HepG2 (cell line): ENCODE measurements at regions not wholly inside any gene's neighbourhood (a gene's known extent, or its start where the extent isn't known, plus 50 kb on each side); places are given as distances from the start of the nearest gene placed in this dataset.

ENCODE experiments used
- ATAC-seq: fragments of 200-7000 bp; cut with Tn5 transposase; 3 replicates; pipeline ENCODE4 v1.9.1; 2020; ENCODE audit warnings: mild to moderate bottlenecking, moderate library complexity
- BruUV-seq: library from RNA; stranded (reverse); fragments of 400-500 nt; replicated peaks from 2 replicates; lab custom pipeline; 2021; lab: Mats Ljungman, UMichigan
- CTCF ChIA-PET: fragments of 300-600 bp; formaldehyde crosslinking; extraction: SDS; loops from one replicate; lab custom pipeline; 2021; ENCODE audit warnings: low total read pairs, inconsistent platforms, low intra/inter-chr PET ratio; lab: Yijun Ruan, JAX
- POLR2A ChIA-PET: fragments of 350-600 bp; sonication (Branson Sonifier 250); formaldehyde crosslinking; loops from one replicate; lab custom pipeline; 2020; ENCODE audit warnings: antibody characterized with exemption, inconsistent platforms; lab: Yijun Ruan, JAX
- DNase-seq: peaks from one replicate; pipeline ENCODE4 v3.0.0-alpha.2; 2015; ENCODE audit warnings: low spot score
- FAIRE-seq: peaks from 3 replicates; lab custom pipeline; 2011; peaks lifted over from hg19 to GRCh38; lab: Jason Lieb, UNC
- H2AFZ ChIP-seq: one replicate; pipeline ENCODE4 v1.6.1; 2011; ENCODE audit warnings: low read length, inconsistent platforms
- H3K27ac ChIP-seq: fragments of 300-600 bp; 3 replicates; pipeline ENCODE4 v1.8.0; 2011; ENCODE audit warnings: mixed run types, mild to moderate bottlenecking, mixed read lengths, low read length, inconsistent platforms; ENCODE audit not compliant: insufficient read depth; ENCODE audit errors: extremely low read length
- H3K27me3 ChIP-seq, 2 experiments: fragments of 200-600 bp in 1 of 2; 2 replicates in 1 of 2; 3 replicates in 1 of 2; pipeline versions ENCODE4 v1.6.0 to v1.8.0; 2011; ENCODE audit warnings: low read length in 2 of 2, mild to moderate bottlenecking in 2 of 2, moderate library complexity in 2 of 2, inconsistent platforms in 1 of 2; ENCODE audit not compliant: insufficient read depth in 2 of 2, control insufficient read depth in 1 of 2
- H3K36me3 ChIP-seq, 2 experiments: fragments of 200-600 bp in 1 of 2; replicated peaks in 1 of 2; 2 replicates in 1 of 2; 3 replicates in 1 of 2; pipeline versions ENCODE4 v1.5.1 to v1.8.0; 2011; ENCODE audit warnings: low read length in 2 of 2, inconsistent platforms in 1 of 2; ENCODE audit not compliant: insufficient read depth in 2 of 2, control insufficient read depth in 1 of 2
- H3K4me1 ChIP-seq: 2 replicates; pipeline ENCODE4 v1.5.1; 2012; ENCODE audit warnings: low read length, inconsistent platforms; ENCODE audit not compliant: insufficient read depth
- H3K4me2 ChIP-seq: 2 replicates; pipeline ENCODE4 v1.6.0; 2011; ENCODE audit warnings: low read depth, low read length, inconsistent platforms
- H3K4me3 ChIP-seq, 3 experiments: fragments of 200-600 bp in 1 of 3; sonication (generic), shearing (Covaris generic) in 1 of 3; replicated peaks in 1 of 3; 2 replicates each; pipeline ENCODE4 v1.5.1; 2011 to 2016; ENCODE audit warnings: low read length in 3 of 3, inconsistent platforms in 2 of 3, low read depth in 2 of 3, mild to moderate bottlenecking in 2 of 3, control low read depth in 1 of 3, mixed read lengths in 1 of 3; ENCODE audit not compliant: insufficient read depth in 1 of 3
- H3K79me2 ChIP-seq: one replicate; pipeline ENCODE4 v1.6.1; 2011; ENCODE audit warnings: low read length, inconsistent platforms; ENCODE audit not compliant: insufficient read depth
- H3K9ac ChIP-seq: 2 replicates; pipeline ENCODE4 v1.6.0; 2011; ENCODE audit warnings: mild to moderate bottlenecking, low read depth, low read length, inconsistent platforms; ENCODE audit not compliant: insufficient read depth
- H3K9me3 ChIP-seq: 2 replicates; pipeline ENCODE4 v1.5.1; 2012; ENCODE audit warnings: mild to moderate bottlenecking, low read length
- H4K20me1 ChIP-seq: 2 replicates; pipeline ENCODE4 v1.6.0; 2011; ENCODE audit warnings: inconsistent platforms, mild to moderate bottlenecking, low read length, moderate library complexity; ENCODE audit not compliant: insufficient read depth
- PAX8 ChIP-seq: sonication (generic); formaldehyde crosslinking; IDR thresholded peaks from 2 replicates; pipeline ENCODE4 v1.8.0; 2022; ENCODE audit warnings: mild to moderate bottlenecking, missing genetic modification reagents, borderline replicate concordance
- ZFP62 ChIP-seq: sonication (generic); formaldehyde crosslinking; IDR thresholded peaks from 2 replicates; pipeline ENCODE4 v1.4.0; 2020; ENCODE audit warnings: missing genetic modification reagents
- ZNF230 ChIP-seq: sonication (generic); formaldehyde crosslinking; IDR thresholded peaks from 2 replicates; pipeline ENCODE4 v1.4.0; 2020; ENCODE audit warnings: mild to moderate bottlenecking, missing genetic modification reagents
- WGBS: methylation state at CpG from one replicate; pipeline ENCODE4 v1.1.6; 2017; ENCODE audit warnings: low lambda C conversion rate; 5-methylcytosine and 5-hydroxymethylcytosine counted together
- in situ Hi-C: cut with HindIII; loops from 2 replicates; pipeline ENCODE4 v1.10.0; 2017; ENCODE audit warnings: low pct_unique_long_range_greater_than_20kb; ENCODE audit not compliant: extremely low pct_ligation_motif_present
- intact Hi-C: fragments of 100-400 bp; cut with micrococcal nuclease; formaldehyde crosslinking; loops from one replicate; pipeline ENCODE4 v1.10.0; 2022; ENCODE audit not compliant: unreplicated experiment
- TF ChIP-seq, protein P1 (sequence below): sonication (generic); formaldehyde crosslinking; conservative IDR thresholded peaks from 2 replicates; pipeline ENCODE4 v1.8.1; 2023; ENCODE audit warnings: missing genetic modification reagents
- TF ChIP-seq, protein P2 (sequence below): sonication (generic); formaldehyde crosslinking; IDR thresholded peaks from 2 replicates; pipeline ENCODE4 v1.4.0; 2020; ENCODE audit warnings: missing genetic modification reagents
- TF ChIP-seq, protein P3 (sequence below), 2 experiments: fragments of 450-650 bp in 1 of 2; sonication (generic) in 1 of 2; formaldehyde crosslinking in 1 of 2; IDR thresholded peaks; 2 replicates each; pipeline versions ENCODE4 v1.6.1 to v1.8.0; 2016 to 2022; ENCODE audit warnings: antibody characterized with exemption in 1 of 2, mild to moderate bottlenecking in 1 of 2, missing genetic modification reagents in 1 of 2

DNA sequence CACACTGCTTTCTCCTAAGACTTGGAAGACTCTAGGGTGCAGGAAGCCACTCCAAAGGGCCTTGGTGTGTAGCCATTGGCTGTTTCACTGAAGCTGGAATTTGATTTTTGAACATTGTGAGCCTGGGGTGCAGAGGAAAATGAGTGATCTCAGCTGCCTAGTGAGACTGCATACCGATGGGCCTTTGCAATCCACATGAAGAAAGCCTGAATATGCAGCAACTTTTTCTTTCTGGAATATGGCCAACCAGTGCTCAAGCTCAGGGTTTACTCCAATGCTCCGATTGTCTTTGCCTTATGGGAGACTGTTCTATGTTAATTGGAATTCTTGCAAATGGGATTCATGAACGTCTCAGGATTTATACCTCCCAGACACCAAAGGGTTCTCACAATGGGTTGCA, 242.6 kb downstream of the DOK5 start:
- Histone ChIP-seq H3K4me3 (no peak overlapping the region), H3K79me2 (no peaks in the 10 kb centered on the region), H3K27ac (no peak overlapping the region), H3K4me1 (no peaks in the 10 kb centered on the region), H3K27me3 (no peaks in the 10 kb centered on the region), H2AFZ (no peak overlapping the region), H3K9ac (no peak overlapping the region), H4K20me1 (no peaks in the 10 kb centered on the region), H3K36me3 (no peaks in the 10 kb centered on the region), H3K4me2 (no peak overlapping the region), H3K9me3 (no peaks in the 10 kb centered on the region)
- ChIA-PET POLR2A (no interaction called here), CTCF (no interaction called here)
- no TSS peak for BruUV-seq
- DNase-seq (no peak), ATAC-seq (no peak), FAIRE-seq (no peak)
- 10% methylated on average over 3 of the region's 3 CpGs for WGBS
- intact Hi-C loops: no loop called here
- TF ChIP-seq ZFP62 (no peak), ZNF230 (CRISPR knock-in tag) (no peak), PAX8 (CRISPR knock-in tag) (no peak)
- TF ChIP-seq, protein P1, sequence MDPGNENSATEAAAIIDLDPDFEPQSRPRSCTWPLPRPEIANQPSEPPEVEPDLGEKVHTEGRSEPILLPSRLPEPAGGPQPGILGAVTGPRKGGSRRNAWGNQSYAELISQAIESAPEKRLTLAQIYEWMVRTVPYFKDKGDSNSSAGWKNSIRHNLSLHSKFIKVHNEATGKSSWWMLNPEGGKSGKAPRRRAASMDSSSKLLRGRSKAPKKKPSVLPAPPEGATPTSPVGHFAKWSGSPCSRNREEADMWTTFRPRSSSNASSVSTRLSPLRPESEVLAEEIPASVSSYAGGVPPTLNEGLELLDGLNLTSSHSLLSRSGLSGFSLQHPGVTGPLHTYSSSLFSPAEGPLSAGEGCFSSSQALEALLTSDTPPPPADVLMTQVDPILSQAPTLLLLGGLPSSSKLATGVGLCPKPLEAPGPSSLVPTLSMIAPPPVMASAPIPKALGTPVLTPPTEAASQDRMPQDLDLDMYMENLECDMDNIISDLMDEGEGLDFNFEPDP: no peak
- TF ChIP-seq, protein P2, sequence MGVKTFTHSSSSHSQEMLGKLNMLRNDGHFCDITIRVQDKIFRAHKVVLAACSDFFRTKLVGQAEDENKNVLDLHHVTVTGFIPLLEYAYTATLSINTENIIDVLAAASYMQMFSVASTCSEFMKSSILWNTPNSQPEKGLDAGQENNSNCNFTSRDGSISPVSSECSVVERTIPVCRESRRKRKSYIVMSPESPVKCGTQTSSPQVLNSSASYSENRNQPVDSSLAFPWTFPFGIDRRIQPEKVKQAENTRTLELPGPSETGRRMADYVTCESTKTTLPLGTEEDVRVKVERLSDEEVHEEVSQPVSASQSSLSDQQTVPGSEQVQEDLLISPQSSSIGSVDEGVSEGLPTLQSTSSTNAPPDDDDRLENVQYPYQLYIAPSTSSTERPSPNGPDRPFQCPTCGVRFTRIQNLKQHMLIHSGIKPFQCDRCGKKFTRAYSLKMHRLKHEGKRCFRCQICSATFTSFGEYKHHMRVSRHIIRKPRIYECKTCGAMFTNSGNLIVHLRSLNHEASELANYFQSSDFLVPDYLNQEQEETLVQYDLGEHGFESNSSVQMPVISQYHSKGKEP: no peak
- TF ChIP-seq, protein P3, sequence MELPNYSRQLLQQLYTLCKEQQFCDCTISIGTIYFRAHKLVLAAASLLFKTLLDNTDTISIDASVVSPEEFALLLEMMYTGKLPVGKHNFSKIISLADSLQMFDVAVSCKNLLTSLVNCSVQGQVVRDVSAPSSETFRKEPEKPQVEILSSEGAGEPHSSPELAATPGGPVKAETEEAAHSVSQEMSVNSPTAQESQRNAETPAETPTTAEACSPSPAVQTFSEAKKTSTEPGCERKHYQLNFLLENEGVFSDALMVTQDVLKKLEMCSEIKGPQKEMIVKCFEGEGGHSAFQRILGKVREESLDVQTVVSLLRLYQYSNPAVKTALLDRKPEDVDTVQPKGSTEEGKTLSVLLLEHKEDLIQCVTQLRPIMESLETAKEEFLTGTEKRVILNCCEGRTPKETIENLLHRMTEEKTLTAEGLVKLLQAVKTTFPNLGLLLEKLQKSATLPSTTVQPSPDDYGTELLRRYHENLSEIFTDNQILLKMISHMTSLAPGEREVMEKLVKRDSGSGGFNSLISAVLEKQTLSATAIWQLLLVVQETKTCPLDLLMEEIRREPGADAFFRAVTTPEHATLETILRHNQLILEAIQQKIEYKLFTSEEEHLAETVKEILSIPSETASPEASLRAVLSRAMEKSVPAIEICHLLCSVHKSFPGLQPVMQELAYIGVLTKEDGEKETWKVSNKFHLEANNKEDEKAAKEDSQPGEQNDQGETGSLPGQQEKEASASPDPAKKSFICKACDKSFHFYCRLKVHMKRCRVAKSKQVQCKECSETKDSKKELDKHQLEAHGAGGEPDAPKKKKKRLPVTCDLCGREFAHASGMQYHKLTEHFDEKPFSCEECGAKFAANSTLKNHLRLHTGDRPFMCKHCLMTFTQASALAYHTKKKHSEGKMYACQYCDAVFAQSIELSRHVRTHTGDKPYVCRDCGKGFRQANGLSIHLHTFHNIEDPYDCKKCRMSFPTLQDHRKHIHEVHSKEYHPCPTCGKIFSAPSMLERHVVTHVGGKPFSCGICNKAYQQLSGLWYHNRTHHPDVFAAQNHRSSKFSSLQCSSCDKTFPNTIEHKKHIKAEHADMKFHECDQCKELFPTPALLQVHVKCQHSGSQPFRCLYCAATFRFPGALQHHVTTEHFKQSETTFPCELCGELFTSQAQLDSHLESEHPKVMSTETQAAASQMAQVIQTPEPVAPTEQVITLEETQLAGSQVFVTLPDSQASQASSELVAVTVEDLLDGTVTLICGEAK (IDR thresholded peaks at IDR 0.05): no peak
- TF ChIP-seq, protein P3 (CRISPR knock-in tag; IDR thresholded peaks at IDR 0.05): no peak
- in situ Hi-C loops: no loop called here
